ENCODE measurements at regions not wholly inside any gene's neighbourhood (a gene's known extent, or its start where the extent isn't known, plus 50 kb on each side); places are given as distances from the start of the nearest gene placed in this dataset.
"Not testable (repeated sequence)": the region's sequence is repeated elsewhere in the genome, so short reads cannot be mapped to it uniquely, and the experiment has no call there.

- DNase-seq: no peak
Measured at GRCh38 chr2:125642032-125642431, 1013.9 kb upstream of the GYPC start.

GRCh38 chr2:125643128-125643527 is 1012.8 kb upstream of the GYPC start:
- DNase-seq: no peak

GRCh38 chr2:125643585-125643984 is 1012.4 kb upstream of the GYPC start:
- no peak for DNase-seq

- no peak for DNase-seq
Measured at GRCh38 chr2:125644257-125644656, 1011.7 kb upstream of the GYPC start.

DNA sequence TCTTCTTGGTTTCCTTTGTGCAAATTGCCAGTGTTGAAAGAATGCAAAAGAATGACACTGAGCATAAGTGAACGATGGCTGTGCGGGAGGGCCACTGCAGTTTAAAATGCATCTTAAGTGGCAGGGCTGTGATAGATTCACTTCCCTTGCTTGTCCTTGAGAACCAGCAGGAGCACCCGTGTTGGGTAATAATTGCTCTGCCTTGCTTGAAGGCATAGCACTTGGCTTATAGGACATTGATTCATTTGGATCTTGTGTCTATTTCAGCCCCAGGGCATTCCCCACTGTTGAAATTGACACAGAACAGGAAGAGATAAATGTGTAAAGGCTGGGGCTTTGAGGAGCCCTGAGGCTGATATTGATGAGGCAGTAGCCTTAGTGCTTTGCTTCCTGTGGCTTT is 1003.7 kb upstream of the GYPC start:
- DNase-seq: no peak

DNA sequence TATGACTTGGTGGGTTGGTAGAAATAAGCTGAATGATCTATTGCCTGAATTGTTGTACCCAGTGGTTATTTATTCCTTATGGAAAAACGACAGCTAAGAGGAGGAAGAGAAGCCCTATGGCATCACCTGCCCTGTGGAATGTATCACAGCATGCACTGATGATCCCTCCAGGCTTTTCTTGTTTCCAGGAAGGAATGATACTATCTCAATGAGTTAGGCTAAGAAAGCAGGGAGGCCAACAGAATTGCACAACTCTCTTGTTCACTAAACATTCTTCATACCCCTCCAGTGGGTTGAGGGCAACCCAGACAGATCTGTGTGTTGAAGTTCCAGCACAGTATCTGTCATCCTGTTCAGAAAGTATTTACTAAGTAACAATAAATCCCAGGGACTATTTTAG is 1001.7 kb upstream of the GYPC start:
- DNase-seq: no peak

DNA sequence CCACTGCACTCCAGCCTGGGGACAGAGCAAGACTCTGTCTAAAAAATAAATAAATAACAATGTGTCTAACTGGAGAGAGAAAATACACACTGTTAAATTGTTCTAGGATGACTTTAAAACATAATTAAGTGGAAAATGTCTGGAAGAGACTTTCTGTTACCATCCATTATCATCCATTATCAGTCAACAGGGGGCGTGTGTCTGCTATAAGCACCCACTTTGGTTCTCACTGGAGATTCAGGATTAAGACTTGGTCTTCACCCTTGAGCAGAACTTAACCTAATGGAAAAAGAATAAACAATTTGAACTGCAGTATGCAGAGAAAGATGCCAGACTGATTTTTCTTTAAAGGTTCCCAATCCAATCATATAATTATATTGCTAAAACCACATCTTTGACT is 999.8 kb upstream of the GYPC start:
- no peak for DNase-seq

- no peak for DNase-seq
Measured at GRCh38 chr2:125658583-125658982, 997.4 kb upstream of the GYPC start.

DNA sequence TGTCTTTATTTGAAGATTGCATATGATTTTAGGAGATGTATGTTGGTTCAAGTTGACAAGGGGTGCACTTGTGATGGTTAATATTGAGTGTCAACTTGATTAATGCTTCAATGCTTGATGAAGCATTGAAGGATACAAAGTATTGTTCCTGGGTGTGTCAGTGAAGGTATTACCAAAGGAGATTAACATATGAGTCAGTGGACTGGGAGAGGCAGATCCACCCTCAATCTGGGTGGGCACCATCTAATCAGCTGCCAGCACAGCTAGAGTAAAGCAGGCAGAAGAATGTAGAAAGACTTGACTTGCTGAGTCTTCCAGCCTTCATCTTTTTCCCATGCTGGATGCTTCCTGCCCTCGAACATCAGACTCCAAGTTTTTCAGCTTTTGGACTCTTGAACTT is 995.6 kb upstream of the GYPC start:
- not testable (repeated sequence) for DNase-seq

DNA sequence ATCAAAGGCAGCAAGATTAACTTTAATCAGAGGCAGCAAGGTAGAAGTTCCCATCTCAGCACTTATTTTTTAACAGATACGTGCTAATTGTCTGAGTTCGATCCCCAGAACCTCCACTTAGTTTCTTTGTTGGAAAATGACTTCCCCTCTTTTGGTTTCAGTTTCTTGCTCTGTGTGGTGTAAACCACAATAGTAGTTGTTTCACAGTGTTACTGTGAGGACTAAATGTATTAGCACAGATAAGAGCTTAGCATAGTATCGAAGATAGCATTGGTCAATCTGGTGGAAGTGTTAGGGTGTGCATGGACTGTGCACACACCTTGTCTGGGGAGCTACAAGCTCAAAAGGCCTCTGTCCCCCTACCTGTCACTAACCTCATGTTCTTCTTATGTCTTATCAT is 988.3 kb upstream of the GYPC start:
- DNase-seq: no peak

- DNase-seq: no peak
Measured at GRCh38 chr2:125679903-125680302, 976.1 kb upstream of the GYPC start.

- DNase-seq: no peak
Measured at GRCh38 chr2:125680809-125681208, 975.1 kb upstream of the GYPC start.

GRCh38 chr2:125681576-125681975 is 974.4 kb upstream of the GYPC start:
- DNase-seq: no peak

DNA sequence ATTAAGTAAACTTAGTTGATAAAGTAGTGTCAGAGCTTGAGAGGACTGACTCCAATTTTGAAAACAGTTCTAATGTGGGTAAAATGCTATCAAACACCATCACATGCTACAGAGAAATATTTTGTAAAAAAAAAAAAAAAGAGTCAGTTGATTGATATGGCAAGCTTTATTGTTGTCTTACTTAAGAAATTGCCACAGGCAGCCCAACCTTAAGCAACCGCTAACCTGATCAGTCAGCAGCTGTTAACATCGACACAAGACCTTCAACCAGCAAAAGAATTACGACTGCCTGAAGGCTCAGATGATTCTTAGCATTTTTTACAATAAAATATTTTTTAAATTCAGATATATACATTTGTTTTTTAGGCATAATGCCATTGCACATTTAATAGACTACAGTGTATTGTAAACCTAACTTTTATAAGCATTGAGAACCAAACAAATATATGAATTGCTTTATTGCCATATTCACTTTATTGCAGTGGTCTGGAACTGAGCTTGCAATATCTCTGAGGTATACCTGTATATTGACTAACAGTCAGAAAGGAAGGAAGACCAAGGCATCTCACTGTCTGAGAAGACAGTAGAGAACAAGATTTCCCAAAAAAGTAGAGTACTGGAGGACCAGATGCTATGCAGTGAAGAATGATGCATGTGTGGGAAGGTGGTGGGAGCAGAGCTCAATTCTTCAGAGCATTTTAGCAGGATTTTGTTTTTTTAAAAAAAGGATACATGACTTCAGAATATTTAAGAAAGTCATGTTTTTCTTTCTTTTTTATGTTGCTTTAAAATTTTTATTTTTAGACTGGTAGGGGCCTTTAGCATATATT is 973.8 kb upstream of the GYPC start:
- DNase-seq: no peak

DNA sequence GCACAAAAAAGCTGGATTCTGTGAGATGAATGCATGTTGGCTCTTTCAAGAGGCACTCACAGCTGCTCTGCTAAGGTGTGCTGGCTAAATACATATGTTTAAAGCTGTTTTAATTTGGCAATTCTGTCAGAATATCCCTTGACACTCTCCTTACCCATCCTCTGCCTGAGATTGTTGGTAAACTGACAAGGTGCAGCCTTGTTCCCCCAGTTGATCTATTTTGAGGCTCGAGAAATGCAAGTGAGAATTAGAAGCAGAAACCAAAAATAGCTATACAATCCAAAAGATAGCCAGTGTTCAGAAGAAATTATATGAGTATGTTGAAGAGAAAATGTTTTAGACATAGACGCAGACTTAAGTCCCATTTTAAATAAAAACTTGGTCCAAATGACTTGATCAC is 971.7 kb upstream of the GYPC start:
- no peak for DNase-seq

DNA sequence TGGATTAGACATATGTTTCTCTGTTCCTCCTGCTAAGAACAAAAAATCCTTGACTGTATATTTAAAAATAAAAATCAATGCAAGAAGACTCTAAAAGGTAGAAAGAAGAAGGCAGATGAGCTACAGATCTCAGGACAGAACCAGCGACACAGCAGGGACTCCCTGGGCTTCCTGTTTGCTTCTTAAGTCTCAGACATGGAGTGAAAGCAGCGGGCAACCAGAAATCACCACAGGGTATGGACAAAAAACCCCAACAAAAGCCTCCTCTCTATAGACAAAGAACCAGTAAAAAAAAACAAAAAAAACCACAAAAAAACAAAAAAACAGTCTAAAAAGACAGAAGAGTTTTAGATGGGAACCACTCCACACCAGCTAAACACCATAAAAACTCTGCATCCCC is 971.0 kb upstream of the GYPC start:
- DNase-seq: no peak

DNA sequence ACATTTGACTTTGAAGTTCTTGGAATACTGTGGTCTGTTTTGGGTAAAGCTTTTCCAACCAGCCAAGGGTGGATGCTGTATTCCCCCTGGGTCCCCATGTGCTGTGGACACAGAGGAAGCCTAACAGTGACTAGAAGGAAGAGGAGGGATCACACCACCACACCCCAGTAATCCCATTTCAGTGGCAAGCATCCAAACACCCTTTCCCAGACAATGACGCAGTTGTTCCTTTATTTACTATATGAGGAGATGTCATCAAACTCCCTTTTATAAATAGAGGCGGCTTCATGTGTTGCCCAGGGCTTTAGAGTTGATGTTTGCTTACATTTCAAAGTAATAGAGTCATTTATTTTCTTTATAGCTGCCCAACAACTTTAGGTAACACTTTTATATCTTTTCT is 959.4 kb upstream of the GYPC start:
- DNase-seq: no peak

DNA sequence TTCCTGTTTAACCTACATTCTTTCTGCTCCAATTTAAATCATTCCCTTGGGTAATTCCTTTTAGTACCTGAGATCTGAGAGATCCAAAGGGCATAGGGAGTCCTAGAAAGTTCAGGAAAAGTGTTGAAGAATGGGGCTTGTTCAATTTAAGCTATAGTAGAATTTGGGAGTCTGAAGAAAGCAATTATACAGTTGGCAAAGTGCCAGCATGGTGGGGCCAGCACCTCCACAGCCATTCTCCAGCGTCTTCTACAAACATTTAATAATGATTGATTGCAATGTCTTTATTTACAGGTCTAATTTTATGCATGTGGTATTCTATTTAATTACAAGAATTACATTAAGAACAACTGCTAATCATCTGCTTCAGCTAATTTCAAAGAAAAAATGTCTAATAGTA is 957.7 kb upstream of the GYPC start:
- DNase-seq: no peak

GRCh38 chr2:125701070-125701469 is 954.9 kb upstream of the GYPC start:
- no peak for DNase-seq

GRCh38 chr2:125707611-125708010 is 948.3 kb upstream of the GYPC start:
- no peak for DNase-seq

GRCh38 chr2:125710561-125710960 is 945.4 kb upstream of the GYPC start:
- no peak for DNase-seq

- DNase-seq: no peak
Measured at GRCh38 chr2:125711075-125711474, 944.9 kb upstream of the GYPC start.

- DNase-seq: no peak
Measured at GRCh38 chr2:125713533-125713932, 942.4 kb upstream of the GYPC start.

DNA sequence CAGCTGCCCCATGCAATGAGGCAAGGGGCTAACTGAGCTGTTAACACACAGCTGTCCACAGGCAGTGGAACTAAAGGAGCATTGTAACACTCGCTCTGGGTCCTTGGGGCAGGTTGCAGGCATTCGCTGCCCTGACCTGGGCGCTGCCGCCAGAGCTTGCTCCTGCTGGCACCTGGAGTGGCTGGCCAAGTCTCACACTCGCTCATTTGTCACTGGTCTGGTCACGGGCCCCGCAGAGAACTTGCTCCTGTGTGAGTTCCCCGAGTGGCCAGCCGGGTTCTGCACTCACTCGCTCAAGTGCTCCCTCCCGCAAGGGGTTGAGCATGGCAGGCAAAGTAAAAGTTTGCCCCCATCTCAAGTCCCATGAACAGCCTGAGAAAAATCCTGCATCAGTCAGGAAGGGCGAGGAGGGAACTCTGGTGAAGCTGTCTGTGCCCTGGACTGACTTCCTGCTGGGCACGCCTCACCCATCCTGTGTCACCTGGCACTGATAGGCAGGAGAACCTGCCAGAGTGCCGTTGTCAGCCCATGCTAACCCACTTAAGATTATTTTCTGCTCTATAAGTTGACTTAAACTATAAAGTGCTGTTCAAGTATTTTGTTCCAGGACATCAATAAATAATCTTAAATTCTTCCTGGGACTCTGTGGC is 934.8 kb upstream of the GYPC start:
- DNase-seq: no peak

- no peak for DNase-seq
Measured at GRCh38 chr2:125730921-125731320, 925.0 kb upstream of the GYPC start.

Measured in dermis blood vessel endothelial cell (primary cell).